T-helper 2 cell (primary cell): ENCODE measurements at regions not wholly inside any gene's neighbourhood (a gene's known extent, or its start where the extent isn't known, plus 50 kb on each side); places are given as distances from the start of the nearest gene placed in this dataset.

ENCODE experiments used
- DNase-seq, 5 experiments: peaks; one replicate each; pipeline versions ENCODE4 v3.0.0 to v3.0.0-alpha.2; 2012 to 2022

GRCh38 chr2:19675856-19676460, 225.8 kb downstream of the TTC32 start:
- no peak for DNase-seq

GRCh38 chr2:19675003-19675629, 226.7 kb downstream of the TTC32 start:
- no peak for DNase-seq

- no peak for DNase-seq
These were observed 227.5 kb downstream of the TTC32 start for GRCh38 chr2:19674051-19675002.

- no peak for DNase-seq
These were observed 228.5 kb downstream of the TTC32 start for GRCh38 chr2:19673213-19673791.

GRCh38 chr2:19671916-19672315, 229.9 kb downstream of the TTC32 start:
- DNase-seq = no peak

- DNase-seq = no peak
These were observed 230.5 kb downstream of the TTC32 start for GRCh38 chr2:19671311-19671710.

GRCh38 chr2:19670303-19670702, 231.5 kb downstream of the TTC32 start:
- DNase-seq = no peak

GRCh38 chr2:19669559-19669958, 232.2 kb downstream of the TTC32 start:
- DNase-seq = no peak

GRCh38 chr2:19669126-19669525, 232.7 kb downstream of the TTC32 start:
- DNase-seq = no peak

- no peak for DNase-seq
These were observed 234.2 kb downstream of the TTC32 start for GRCh38 chr2:19667536-19667949.

GRCh38 chr2:19667085-19667484, 234.7 kb downstream of the TTC32 start:
- no peak for DNase-seq

- no peak for DNase-seq
These were observed 237.1 kb downstream of the TTC32 start for GRCh38 chr2:19664646-19665045.

- no peak for DNase-seq
These were observed 242.6 kb downstream of the TTC32 start for GRCh38 chr2:19659024-19659792.

- no peak for DNase-seq
These were observed 245.8 kb downstream of the TTC32 start for GRCh38 chr2:19656011-19656410.

GRCh38 chr2:19654310-19655090, 247.3 kb downstream of the TTC32 start:
- DNase-seq = no peak

- DNase-seq = no peak
These were observed 248.3 kb downstream of the TTC32 start for GRCh38 chr2:19653509-19653908.

GRCh38 chr2:19652811-19653210, 249.0 kb downstream of the TTC32 start:
- no peak for DNase-seq

GRCh38 chr2:19651466-19651865, 250.3 kb downstream of the TTC32 start:
- no peak for DNase-seq

- DNase-seq = no peak
These were observed 251.9 kb downstream of the TTC32 start for GRCh38 chr2:19649785-19650380.

GRCh38 chr2:19649142-19649541, 252.6 kb downstream of the TTC32 start:
- no peak for DNase-seq

GRCh38 chr2:19648583-19648982, 253.2 kb downstream of the TTC32 start:
- DNase-seq = no peak
